GM23338 (cell line): ENCODE measurements at regions not wholly inside any gene's neighbourhood (a gene's known extent, or its start where the extent isn't known, plus 50 kb on each side); places are given as distances from the start of the nearest gene placed in this dataset.

Experiments used
- EZH2 ChIP-seq: fragments of 200-600 bp; sonication (generic); IDR thresholded peaks from one replicate; pipeline ENCODE4 v1.8.0; 2017; ENCODE audit warnings: antibody characterized with exemption, mild to moderate bottlenecking, low read depth; ENCODE audit not compliant: unreplicated experiment
- EZH2phosphoT487 ChIP-seq: fragments of 200-600 bp; sonication (generic); IDR thresholded peaks from one replicate; pipeline ENCODE4 v1.8.1; 2018; ENCODE audit warnings: antibody characterized with exemption; ENCODE audit not compliant: unreplicated experiment
- JUNB ChIP-seq: IDR thresholded peaks from one replicate; pipeline ENCODE4 v1.6.1; 2016; ENCODE audit warnings: antibody characterized with exemption; ENCODE audit not compliant: unreplicated experiment
- NANOG ChIP-seq: IDR thresholded peaks from 2 replicates; pipeline ENCODE4 v1.6.1; 2016; ENCODE audit warnings: antibody characterized with exemption, borderline replicate concordance
- POLR2AphosphoS5 ChIP-seq: IDR thresholded peaks from 2 replicates; pipeline ENCODE4 v1.6.1; 2016; ENCODE audit warnings: antibody characterized with exemption, low read depth
- REST ChIP-seq: IDR thresholded peaks from one replicate; pipeline ENCODE4 v1.6.1; 2018; ENCODE audit warnings: antibody characterized with exemption; ENCODE audit not compliant: unreplicated experiment
- ZNF114 ChIP-seq: fragments of 250-450 bp; sonication (Bioruptor Pico); IDR thresholded peaks from 2 replicates; pipeline ENCODE4 v1.5.0; 2020; ENCODE audit warnings: mild to moderate bottlenecking, moderate library complexity
- ZNF331 ChIP-seq: fragments of 250-450 bp; sonication (Bioruptor Pico); IDR thresholded peaks from 2 replicates; pipeline ENCODE4 v1.5.0; 2020; ENCODE audit warnings: low read depth, mild to moderate bottlenecking, moderate library complexity
- TF ChIP-seq, protein P1 (sequence below), 2 experiments: fragments of 200-600 bp in 1 of 2; sonication (generic) in 1 of 2; conservative IDR thresholded peaks; 2 replicates each; pipeline versions ENCODE4 v1.5.1 to v1.6.1; 2016 to 2017; ENCODE audit warnings: antibody characterized with exemption in 2 of 2, low read depth in 2 of 2, mild to moderate bottlenecking in 2 of 2, moderate library complexity in 1 of 2
- TF ChIP-seq, protein P2 (sequence below): IDR thresholded peaks from 2 replicates; pipeline ENCODE4 v1.6.1; 2016; ENCODE audit warnings: antibody characterized with exemption

DNA sequence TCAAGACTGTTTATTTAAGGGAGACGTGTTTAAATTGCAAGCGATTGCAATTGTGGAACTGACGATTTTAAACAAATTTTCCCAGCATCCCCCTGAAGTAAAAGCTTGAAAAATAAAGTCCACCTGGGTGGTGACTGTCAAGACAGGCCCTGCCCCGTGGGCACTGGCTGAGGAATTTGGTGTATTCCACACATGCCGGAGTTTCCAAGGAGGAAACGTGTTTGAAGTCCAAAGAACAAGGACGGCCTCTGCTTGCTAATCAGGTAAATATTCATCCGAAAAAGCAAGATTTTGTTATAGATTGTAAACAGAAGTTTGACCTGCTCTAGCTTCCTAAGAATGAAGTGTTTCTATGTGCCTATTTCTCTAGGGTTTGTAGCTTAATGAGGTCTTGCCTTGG is 505.1 kb downstream of the QKI start:
- TF ChIP-seq, protein P1, sequence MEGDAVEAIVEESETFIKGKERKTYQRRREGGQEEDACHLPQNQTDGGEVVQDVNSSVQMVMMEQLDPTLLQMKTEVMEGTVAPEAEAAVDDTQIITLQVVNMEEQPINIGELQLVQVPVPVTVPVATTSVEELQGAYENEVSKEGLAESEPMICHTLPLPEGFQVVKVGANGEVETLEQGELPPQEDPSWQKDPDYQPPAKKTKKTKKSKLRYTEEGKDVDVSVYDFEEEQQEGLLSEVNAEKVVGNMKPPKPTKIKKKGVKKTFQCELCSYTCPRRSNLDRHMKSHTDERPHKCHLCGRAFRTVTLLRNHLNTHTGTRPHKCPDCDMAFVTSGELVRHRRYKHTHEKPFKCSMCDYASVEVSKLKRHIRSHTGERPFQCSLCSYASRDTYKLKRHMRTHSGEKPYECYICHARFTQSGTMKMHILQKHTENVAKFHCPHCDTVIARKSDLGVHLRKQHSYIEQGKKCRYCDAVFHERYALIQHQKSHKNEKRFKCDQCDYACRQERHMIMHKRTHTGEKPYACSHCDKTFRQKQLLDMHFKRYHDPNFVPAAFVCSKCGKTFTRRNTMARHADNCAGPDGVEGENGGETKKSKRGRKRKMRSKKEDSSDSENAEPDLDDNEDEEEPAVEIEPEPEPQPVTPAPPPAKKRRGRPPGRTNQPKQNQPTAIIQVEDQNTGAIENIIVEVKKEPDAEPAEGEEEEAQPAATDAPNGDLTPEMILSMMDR (conservative IDR thresholded peaks at IDR 0.05; ENCODE audit: low read depth in 2 of 2) = no peak
- no peak for TF ChIP-seq EZH2
- TF ChIP-seq ZNF331 (CRISPR knock-in tag) = no peak
- TF ChIP-seq REST = no peak
- no peak for TF ChIP-seq POLR2AphosphoS5
- no peak for TF ChIP-seq EZH2phosphoT487
- no peak for TF ChIP-seq JUNB
- TF ChIP-seq NANOG = no peak
- TF ChIP-seq, protein P2, sequence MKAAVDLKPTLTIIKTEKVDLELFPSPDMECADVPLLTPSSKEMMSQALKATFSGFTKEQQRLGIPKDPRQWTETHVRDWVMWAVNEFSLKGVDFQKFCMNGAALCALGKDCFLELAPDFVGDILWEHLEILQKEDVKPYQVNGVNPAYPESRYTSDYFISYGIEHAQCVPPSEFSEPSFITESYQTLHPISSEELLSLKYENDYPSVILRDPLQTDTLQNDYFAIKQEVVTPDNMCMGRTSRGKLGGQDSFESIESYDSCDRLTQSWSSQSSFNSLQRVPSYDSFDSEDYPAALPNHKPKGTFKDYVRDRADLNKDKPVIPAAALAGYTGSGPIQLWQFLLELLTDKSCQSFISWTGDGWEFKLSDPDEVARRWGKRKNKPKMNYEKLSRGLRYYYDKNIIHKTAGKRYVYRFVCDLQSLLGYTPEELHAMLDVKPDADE = no peak
- TF ChIP-seq ZNF114 = no peak
